ENCODE measurements at regions not wholly inside any gene's neighbourhood (a gene's known extent, or its start where the extent isn't known, plus 50 kb on each side); places are given as distances from the start of the nearest gene placed in this dataset.

GRCh38 chr6:8260610-8261009 lies 158.3 kb upstream of the EEF1E1 start:
- no peaks in the 10 kb centered on the region for H3K27me3 ChIP-seq
- DNase-seq: no peak
- intact Hi-C loops (cut with DNase I; ENCODE audit: low total_unique reads): no loop called here
- H3K9me3 ChIP-seq: no peaks in the 10 kb centered on the region
- H3K36me3 ChIP-seq: no peaks in the 10 kb centered on the region
- no peak overlapping the region for H3K4me3 ChIP-seq
- no peaks in the 10 kb centered on the region for H3K4me1 ChIP-seq
- H3K27ac ChIP-seq: no peak overlapping the region
- no peak for TF ChIP-seq CTCF (IDR thresholded peaks at IDR 0.05)

GRCh38 chr6:8246403-8246802 lies 144.1 kb upstream of the EEF1E1 start:
- Histone ChIP-seq H3K36me3 (no peaks in the 10 kb centered on the region), H3K27ac (no peak overlapping the region), H3K9me3 (no peaks in the 10 kb centered on the region), H3K27me3 (peaks cover 0 to 6% of the 10 kb centered on the region in 2 donors), H3K4me3 (no peak overlapping the region), H3K4me1 (no peaks in the 10 kb centered on the region)
- intact Hi-C loops (cut with DNase I; ENCODE audit: low total_unique reads): no loop called here
- no peak for DNase-seq
- TF ChIP-seq CTCF (IDR thresholded peaks at IDR 0.05): no peak

DNA sequence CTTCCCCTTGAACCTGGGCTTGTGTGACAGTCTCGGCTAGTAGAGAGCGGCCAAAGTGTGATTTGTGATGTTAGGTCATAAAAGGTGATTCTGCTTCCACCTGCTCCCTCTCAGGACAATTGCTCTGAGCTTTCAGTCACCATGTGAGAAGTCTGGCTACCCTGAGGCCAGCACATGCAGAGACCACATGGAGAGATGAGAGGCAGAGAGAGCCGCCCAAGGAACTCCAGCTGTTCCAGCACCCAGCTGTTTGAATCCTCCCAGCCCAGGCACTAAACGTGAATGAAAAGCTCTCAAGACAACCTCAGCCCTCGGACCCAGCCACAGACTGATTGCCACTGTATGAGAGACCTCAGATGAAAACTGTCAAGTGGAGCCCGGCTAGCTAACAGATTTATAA lies 143.4 kb upstream of the EEF1E1 start:
- H3K4me3 ChIP-seq: no peak overlapping the region
- no peak for TF ChIP-seq CTCF (IDR thresholded peaks at IDR 0.05)

GRCh38 chr6:8243475-8243874 lies 141.1 kb upstream of the EEF1E1 start:
- DNase-seq: no peak
- Histone ChIP-seq H3K27me3 (peaks cover 0 to 6% of the 10 kb centered on the region in 2 donors), H3K27ac (no peak overlapping the region), H3K36me3 (no peaks in the 10 kb centered on the region), H3K9me3 (no peaks in the 10 kb centered on the region), H3K4me3 (no peak overlapping the region), H3K4me1 (no peaks in the 10 kb centered on the region)
- no peak for TF ChIP-seq CTCF (IDR thresholded peaks at IDR 0.05)
- intact Hi-C loops (cut with DNase I; ENCODE audit: low total_unique reads): no loop called here

More for the DNA sequence above, 143.4 kb upstream of the EEF1E1 start:
- no peaks in the 10 kb centered on the region for H3K4me1 ChIP-seq
- no peaks in the 10 kb centered on the region for H3K9me3 ChIP-seq
- H3K27me3 ChIP-seq: peaks cover 0 to 6% of the 10 kb centered on the region in 2 donors
- intact Hi-C loops (cut with DNase I; ENCODE audit: low total_unique reads): no loop called here
- no peak for DNase-seq
- H3K27ac ChIP-seq: no peak overlapping the region
- H3K36me3 ChIP-seq: no peaks in the 10 kb centered on the region

GRCh38 chr6:8242885-8243284 lies 140.5 kb upstream of the EEF1E1 start:
- H3K27me3 ChIP-seq: peaks cover 0 to 6% of the 10 kb centered on the region in 2 donors
- no peak overlapping the region for H3K27ac ChIP-seq
- no peaks in the 10 kb centered on the region for H3K36me3 ChIP-seq
- H3K4me3 ChIP-seq: no peak overlapping the region
- intact Hi-C loops (cut with DNase I; ENCODE audit: low total_unique reads): no loop called here
- no peak for TF ChIP-seq CTCF (IDR thresholded peaks at IDR 0.05)
- H3K9me3 ChIP-seq: no peaks in the 10 kb centered on the region
- no peaks in the 10 kb centered on the region for H3K4me1 ChIP-seq
- DNase-seq: no peak

GRCh38 chr6:8240301-8240700 lies 138.0 kb upstream of the EEF1E1 start:
- TF ChIP-seq CTCF (IDR thresholded peaks at IDR 0.05): no peak
- no peak for DNase-seq
- intact Hi-C loops (cut with DNase I; ENCODE audit: low total_unique reads): no loop called here
- Histone ChIP-seq H3K27ac (no peak overlapping the region), H3K36me3 (no peaks in the 10 kb centered on the region), H3K4me3 (no peak overlapping the region), H3K4me1 (no peaks in the 10 kb centered on the region), H3K27me3 (peaks cover 0 to 21% of the 10 kb centered on the region in 2 donors), H3K9me3 (no peaks in the 10 kb centered on the region)
